ENCODE measurements at regions not wholly inside any gene's neighbourhood (a gene's known extent, or its start where the extent isn't known, plus 50 kb on each side); places are given as distances from the start of the nearest gene placed in this dataset.

DNA sequence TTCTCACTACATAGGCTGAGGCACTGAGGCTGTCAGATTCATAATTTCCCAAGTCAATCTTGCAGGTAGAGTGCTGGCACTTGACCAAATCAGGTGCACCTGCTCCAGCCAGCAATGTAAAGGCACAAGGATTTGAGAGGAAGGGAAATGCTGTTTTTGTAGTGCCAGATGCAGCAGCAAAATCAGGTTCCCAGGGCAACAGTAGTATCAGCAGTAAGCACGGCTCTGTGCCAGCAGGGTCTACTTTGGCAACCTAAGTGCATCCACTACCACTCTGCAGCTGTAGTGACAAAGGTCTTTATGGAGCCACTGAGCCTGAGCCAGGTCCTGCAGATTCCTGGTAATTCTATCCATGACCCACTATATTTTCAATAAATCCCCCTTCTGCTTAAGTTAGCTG is 329.5 kb downstream of the TPBG start:
- TF ChIP-seq, protein P1, sequence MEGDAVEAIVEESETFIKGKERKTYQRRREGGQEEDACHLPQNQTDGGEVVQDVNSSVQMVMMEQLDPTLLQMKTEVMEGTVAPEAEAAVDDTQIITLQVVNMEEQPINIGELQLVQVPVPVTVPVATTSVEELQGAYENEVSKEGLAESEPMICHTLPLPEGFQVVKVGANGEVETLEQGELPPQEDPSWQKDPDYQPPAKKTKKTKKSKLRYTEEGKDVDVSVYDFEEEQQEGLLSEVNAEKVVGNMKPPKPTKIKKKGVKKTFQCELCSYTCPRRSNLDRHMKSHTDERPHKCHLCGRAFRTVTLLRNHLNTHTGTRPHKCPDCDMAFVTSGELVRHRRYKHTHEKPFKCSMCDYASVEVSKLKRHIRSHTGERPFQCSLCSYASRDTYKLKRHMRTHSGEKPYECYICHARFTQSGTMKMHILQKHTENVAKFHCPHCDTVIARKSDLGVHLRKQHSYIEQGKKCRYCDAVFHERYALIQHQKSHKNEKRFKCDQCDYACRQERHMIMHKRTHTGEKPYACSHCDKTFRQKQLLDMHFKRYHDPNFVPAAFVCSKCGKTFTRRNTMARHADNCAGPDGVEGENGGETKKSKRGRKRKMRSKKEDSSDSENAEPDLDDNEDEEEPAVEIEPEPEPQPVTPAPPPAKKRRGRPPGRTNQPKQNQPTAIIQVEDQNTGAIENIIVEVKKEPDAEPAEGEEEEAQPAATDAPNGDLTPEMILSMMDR (IDR thresholded peaks at IDR 0.05; ENCODE audit: low read length, missing control alignments): no peak
- H3K4me3 ChIP-seq (replicated peaks; ENCODE audit: low read depth, low read length): no peak overlapping the region
- DNase-seq (ENCODE audit: low read depth): no peak

DNA sequence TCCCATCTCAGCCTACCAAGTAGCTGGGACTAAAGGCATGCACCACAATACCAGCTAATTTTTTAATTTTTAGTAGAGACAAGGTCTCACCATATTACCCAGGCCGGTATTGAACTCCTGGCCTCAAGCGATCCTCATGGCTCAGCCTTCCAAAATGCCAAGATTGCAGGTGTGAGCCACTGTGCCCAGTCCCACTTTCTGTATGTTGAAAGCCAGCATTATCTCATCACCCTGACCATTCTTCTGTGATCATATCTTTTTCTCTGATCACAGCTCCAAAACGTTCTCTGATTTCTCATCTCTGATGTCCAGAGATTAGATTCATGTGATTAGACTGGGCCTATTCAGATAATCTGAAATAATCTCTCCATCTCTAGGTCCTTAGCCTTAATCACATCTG is 337.7 kb downstream of the TPBG start:
- DNase-seq (ENCODE audit: low read depth): no peak
- H3K4me3 ChIP-seq (replicated peaks; ENCODE audit: low read depth, low read length): no peak overlapping the region
- TF ChIP-seq, protein P1 (IDR thresholded peaks at IDR 0.05; ENCODE audit: low read length, missing control alignments): no peak

DNA sequence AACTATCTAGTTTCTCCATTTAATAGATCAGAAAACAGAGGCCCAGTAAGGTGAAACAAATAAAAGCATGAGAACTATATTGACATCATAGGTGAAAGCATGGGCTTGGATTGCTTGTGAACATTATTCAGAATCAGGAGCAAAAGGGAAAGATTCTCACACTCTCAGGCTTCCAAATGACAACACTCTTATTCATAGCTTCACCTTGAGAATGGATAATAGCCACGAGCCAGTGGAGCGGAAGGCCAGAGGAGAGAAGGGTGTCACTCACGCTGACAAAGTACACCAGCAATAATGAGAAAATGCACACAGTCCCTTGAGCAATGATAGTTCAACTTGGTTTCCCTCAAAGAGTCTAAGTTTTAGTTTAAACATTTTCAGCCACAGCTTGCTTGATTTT is 339.0 kb downstream of the TPBG start:
- no peak overlapping the region for H3K4me3 ChIP-seq (replicated peaks; ENCODE audit: low read depth, low read length)
- DNase-seq (ENCODE audit: low read depth): no peak
- TF ChIP-seq, protein P1 (IDR thresholded peaks at IDR 0.05; ENCODE audit: low read length, missing control alignments): no peak

DNA sequence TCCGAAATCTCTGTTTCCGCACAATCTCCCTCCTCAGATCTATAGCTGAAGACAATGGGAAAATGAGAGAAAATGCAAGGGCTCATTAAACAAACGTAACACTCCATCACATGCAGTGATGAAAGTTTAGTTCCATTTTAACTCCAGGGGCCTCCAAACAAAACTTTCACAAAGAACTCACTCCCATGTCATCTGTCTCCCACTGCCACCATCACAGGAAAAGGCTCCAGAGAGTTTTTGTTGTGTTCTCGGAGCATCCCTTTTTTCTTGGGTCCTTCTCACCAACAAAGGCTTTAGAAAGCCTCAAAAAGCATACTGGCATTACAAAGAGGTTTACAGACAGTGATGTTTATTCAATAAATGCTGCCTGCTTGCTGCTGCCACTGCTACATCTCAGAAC is 339.6 kb downstream of the TPBG start:
- DNase-seq (ENCODE audit: low read depth): no peak
- TF ChIP-seq, protein P1 (IDR thresholded peaks at IDR 0.05; ENCODE audit: low read length, missing control alignments): no peak
- no peak overlapping the region for H3K4me3 ChIP-seq (replicated peaks; ENCODE audit: low read depth, low read length)

DNA sequence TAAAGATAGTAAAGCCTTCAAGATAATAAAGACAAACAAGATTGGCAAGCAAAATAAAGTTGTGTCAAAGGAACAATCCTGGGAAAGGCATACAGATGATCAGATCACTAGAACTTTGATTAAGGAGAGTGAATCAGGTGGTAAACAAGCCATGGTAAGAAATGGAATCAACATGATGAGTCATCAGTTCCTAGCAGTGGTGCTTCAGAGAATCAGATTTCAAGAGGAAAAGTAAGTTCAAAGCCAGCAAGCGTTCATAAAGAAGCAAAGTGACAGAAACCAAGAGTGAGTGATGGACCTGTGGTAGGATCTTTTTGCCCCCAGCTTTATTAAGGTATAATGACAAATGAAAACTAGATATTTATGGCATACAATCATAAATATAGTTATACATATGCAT is 340.4 kb downstream of the TPBG start:
- no peak for DNase-seq (ENCODE audit: low read depth)
- no peak overlapping the region for H3K4me3 ChIP-seq (replicated peaks; ENCODE audit: low read depth, low read length)
- TF ChIP-seq, protein P1 (IDR thresholded peaks at IDR 0.05; ENCODE audit: low read length, missing control alignments): no peak

DNA sequence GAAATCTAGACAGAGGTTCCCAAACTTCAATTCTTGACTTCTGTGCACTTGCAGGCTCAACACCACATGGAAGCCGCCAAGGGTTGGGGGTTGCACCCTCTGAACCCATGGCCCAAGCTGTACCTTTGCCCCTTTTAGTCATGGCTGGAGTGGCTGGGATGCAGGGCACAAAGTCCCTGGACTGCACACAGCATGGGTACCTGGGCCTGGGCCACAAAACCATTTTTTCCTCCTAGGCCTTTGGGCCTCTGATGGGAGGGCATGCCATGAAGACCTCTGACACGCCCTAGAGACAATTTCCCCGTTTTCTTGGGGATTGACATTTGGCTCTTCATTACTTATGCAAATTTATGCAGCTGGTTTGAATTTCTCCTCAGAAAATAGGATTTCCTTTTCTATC is 342.0 kb downstream of the TPBG start:
- TF ChIP-seq, protein P1 (IDR thresholded peaks at IDR 0.05; ENCODE audit: low read length, missing control alignments): no peak
- DNase-seq (ENCODE audit: low read depth): no peak
- H3K4me3 ChIP-seq (replicated peaks; ENCODE audit: low read depth, low read length): no peak overlapping the region

DNA sequence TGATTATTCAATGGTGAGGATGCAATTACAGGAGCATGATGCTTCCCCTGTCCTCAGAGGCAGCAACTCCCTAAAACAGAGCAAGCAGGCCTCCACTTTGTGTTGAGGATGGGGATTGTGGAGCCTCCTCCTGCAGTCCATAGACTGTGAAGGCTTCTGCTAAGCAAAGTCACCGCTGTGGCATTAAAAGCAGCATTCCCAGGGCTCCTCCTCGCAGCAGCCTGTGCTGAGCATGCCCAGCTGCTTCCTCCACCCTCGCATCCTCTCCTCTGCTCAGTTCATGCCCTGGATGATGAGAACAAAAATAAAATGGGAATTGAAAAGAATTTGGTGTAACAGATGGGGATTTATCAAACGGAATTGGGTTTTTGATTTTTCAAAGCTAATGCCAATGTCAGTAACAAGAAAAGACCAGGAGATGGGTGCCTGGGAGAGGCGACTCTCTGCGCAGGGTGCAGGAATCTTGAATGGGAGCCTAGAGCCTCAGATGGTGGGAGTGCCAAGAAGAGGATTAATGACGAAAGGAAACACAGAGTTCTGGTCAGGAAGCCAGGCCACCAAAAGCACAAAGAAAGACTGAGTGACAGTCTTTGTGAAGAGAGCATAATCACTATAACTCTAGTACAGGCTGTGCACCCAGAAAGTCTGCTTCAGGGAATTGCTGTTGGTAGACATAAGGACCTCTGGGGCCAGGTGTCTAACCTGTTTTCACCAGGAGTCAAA is 347.6 kb downstream of the TPBG start:
- DNase-seq (ENCODE audit: low read depth): no peak
- TF ChIP-seq, protein P1 (IDR thresholded peaks at IDR 0.05; ENCODE audit: low read length, missing control alignments): no peak
- no peak overlapping the region for H3K4me3 ChIP-seq (replicated peaks; ENCODE audit: low read depth, low read length)
